ENCODE measurements at regions not wholly inside any gene's neighbourhood (a gene's known extent, or its start where the extent isn't known, plus 50 kb on each side); places are given as distances from the start of the nearest gene placed in this dataset.

- no peak for TF ChIP-seq USF1 (IDR thresholded peaks at IDR 0.05; ENCODE audit: borderline replicate concordance, extremely low read length, insufficient read depth, low read depth, low read length)
- no peak for TF ChIP-seq SKIL (IDR thresholded peaks at IDR 0.05; ENCODE audit: low read depth, poor library complexity, severe bottlenecking)
These were observed 439.2 kb downstream of the SETBP1 start (continued) for GRCh38 chr18:45119876-45120275.

GRCh38 chr18:45121146-45121545 is 440.5 kb downstream of the SETBP1 start:
- ChIA-PET POLR2A (interaction anchor here (1.4 kb wide), 1 partner anchor 10 kb away, joined by 5 read pairs; no protein-coding TSS in a partner anchor), SMC1A (ENCODE audit: uncharacterized antibody, unreplicated experiment) (interaction anchor here (1.1 kb wide), 1 partner anchor 12 kb away, joined by 3 read pairs; no protein-coding TSS in a partner anchor), CTCF (no interaction called here), RAD21 (ENCODE audit: unreplicated experiment) (no interaction called here)
- no peak for DNase-seq (ENCODE audit: low read depth, low spot score)
- Histone ChIP-seq H3K9ac (ENCODE audit: control insufficient read depth, insufficient read depth, low read length) (no peak overlapping the region), H3K4me2 (ENCODE audit: control insufficient read depth, insufficient read depth) (no peak overlapping the region), H3K79me2 (ENCODE audit: control insufficient read depth, insufficient read depth, low read length) (no peaks in the 10 kb centered on the region), H3K4me3 (no peak overlapping the region), H3K36me3 (ENCODE audit: control insufficient read depth in 2 of 2, insufficient read depth in 2 of 2, low read length in 1 of 2) (no peaks in the 10 kb centered on the region), H3K4me1 (ENCODE audit: control insufficient read depth, insufficient read depth, low read length) (no peaks in the 10 kb centered on the region), H2AFZ (ENCODE audit: control insufficient read depth, low read depth, low read length) (no peak overlapping the region), H3K9me3 (replicated peaks; ENCODE audit: control insufficient read depth, insufficient read depth, low read length) (no peaks in the 10 kb centered on the region), H3K27ac (ENCODE audit: control insufficient read depth, insufficient read depth) (no peak overlapping the region), H4K20me1 (ENCODE audit: control insufficient read depth, insufficient read depth) (no peaks in the 10 kb centered on the region), H3K27me3 (replicated peaks in 1 of 2; ENCODE audit: control insufficient read depth in 2 of 2, insufficient read depth in 2 of 2, low read length in 1 of 2) (peaks cover 0 to 3% of the 10 kb centered on the region in 2 experiments; a peak in 1 of 4 replicates)
- TF ChIP-seq JUND (IDR thresholded peaks at IDR 0.05; ENCODE audit: low read depth, low read length) (no peak), ATF7 (IDR thresholded peaks at IDR 0.05; ENCODE audit: low read depth) (no peak), MXI1 (IDR thresholded peaks at IDR 0.05; ENCODE audit: low read depth, low read length) (no peak)
- no peak for FAIRE-seq
- 100% methylated on average over 1 of the region's 1 CpG for WGBS (ENCODE audit: insufficient coverage, insufficient replicate concordance, low lambda C conversion rate, missing lambda C conversion rate)
- no TSS peak for BruUV-seq (replicated peaks)
- intact Hi-C loops (cut with micrococcal nuclease; ENCODE audit: unreplicated experiment) (no loop called here), in situ Hi-C loops (cut with MboI) (no loop called here)
- ATAC-seq = no peak

Measured in GM12878 (cell line).